WTC11 (cell line): ENCODE measurements at regions not wholly inside any gene's neighbourhood (a gene's known extent, or its start where the extent isn't known, plus 50 kb on each side); places are given as distances from the start of the nearest gene placed in this dataset.

ENCODE experiments used
- ATAC-seq: fragments of 200-7000 bp; cut with Tn5 transposase; 2 replicates; pipeline ENCODE4 v1.10.0; 2021; ENCODE audit warnings: mild to moderate bottlenecking, moderate library complexity
- CTCF ChIA-PET: fragments of 300-600 bp; sonication (Branson Sonifier 250); formaldehyde crosslinking; loops from one replicate; lab custom pipeline; 2021; ENCODE audit warnings: antibody characterized with exemption; lab: Charles Lee
- POLR2A ChIA-PET: fragments of 350-600 bp; sonication (Branson Sonifier 250); formaldehyde crosslinking; loops from one replicate; lab custom pipeline; 2021; ENCODE audit warnings: antibody characterized with exemption; lab: Charles Lee
- DNase-seq: peaks from one replicate; pipeline ENCODE4 v3.0.0; 2021; ENCODE audit warnings: low spot score
- H3K27ac Mint-ChIP-seq: 2 replicates; pipeline ENCODE4 v1.8.0; 2021; ENCODE audit warnings: mixed read lengths
- H3K27me3 Mint-ChIP-seq: 2 replicates; pipeline ENCODE4 v1.8.0; 2021; ENCODE audit warnings: low read depth, mild to moderate bottlenecking, moderate library complexity, mixed read lengths
- H3K36me3 Mint-ChIP-seq: 2 replicates; pipeline ENCODE4 v1.8.0; 2021; ENCODE audit warnings: mixed read lengths
- H3K4me1 Mint-ChIP-seq: 2 replicates; pipeline ENCODE4 v1.8.0; 2022; ENCODE audit warnings: mixed read lengths
- H3K4me3 Mint-ChIP-seq: 2 replicates; pipeline ENCODE4 v1.8.0; 2021; ENCODE audit warnings: mild to moderate bottlenecking, moderate library complexity, mixed read lengths
- H3K9me3 Mint-ChIP-seq: 2 replicates; pipeline ENCODE4 v1.8.0; 2021; ENCODE audit warnings: mixed read lengths
- AFF4 ChIP-seq: sonication (generic); formaldehyde crosslinking; IDR thresholded peaks from 2 replicates; pipeline ENCODE4 v1.8.1; 2023; ENCODE audit warnings: mild to moderate bottlenecking, missing genetic modification reagents, borderline replicate concordance
- CBFB ChIP-seq: sonication (generic); formaldehyde crosslinking; IDR thresholded peaks from 2 replicates; pipeline ENCODE4 v1.8.1; 2022; ENCODE audit warnings: mild to moderate bottlenecking, low read depth, missing genetic modification reagents
- HMGA2 ChIP-seq: fragments of 250-450 bp; sonication (Bioruptor Pico); IDR thresholded peaks from 2 replicates; pipeline ENCODE4 v1.4.0; 2021; ENCODE audit warnings: mild to moderate bottlenecking, moderate library complexity
- IRF1 ChIP-seq: sonication (generic); formaldehyde crosslinking; IDR thresholded peaks from 2 replicates; pipeline ENCODE4 v1.8.0; 2023; ENCODE audit warnings: missing genetic modification reagents
- MAX ChIP-seq: sonication (generic); formaldehyde crosslinking; IDR thresholded peaks from 2 replicates; pipeline ENCODE4 v1.8.0; 2022; ENCODE audit warnings: mild to moderate bottlenecking, missing genetic modification reagents
- MLX ChIP-seq: sonication (generic); formaldehyde crosslinking; IDR thresholded peaks from 2 replicates; pipeline ENCODE4 v1.8.1; 2023; ENCODE audit warnings: mild to moderate bottlenecking, missing genetic modification reagents, moderate library complexity
- NFE2L1 ChIP-seq: sonication (generic); formaldehyde crosslinking; IDR thresholded peaks from 2 replicates; pipeline ENCODE4 v1.8.1; 2023; ENCODE audit warnings: missing genetic modification reagents
- PRDM15 ChIP-seq: sonication (generic); formaldehyde crosslinking; IDR thresholded peaks from 2 replicates; pipeline ENCODE4 v1.8.0; 2022; ENCODE audit warnings: missing genetic modification reagents
- PRRX2 ChIP-seq: fragments of 250-450 bp; sonication (Bioruptor Pico); IDR thresholded peaks from 2 replicates; pipeline ENCODE4 v1.8.0; 2021; ENCODE audit warnings: mild to moderate bottlenecking
- ZBTB21 ChIP-seq: sonication (generic); formaldehyde crosslinking; IDR thresholded peaks from 2 replicates; pipeline ENCODE4 v1.8.1; 2023; ENCODE audit warnings: mild to moderate bottlenecking, missing genetic modification reagents, borderline replicate concordance
- ZMAT4 ChIP-seq: fragments of 250-450 bp; sonication (Bioruptor Pico); IDR thresholded peaks from 2 replicates; pipeline ENCODE4 v1.9.0; 2021; ENCODE audit warnings: mild to moderate bottlenecking
- ZNF263 ChIP-seq: sonication (generic); formaldehyde crosslinking; IDR thresholded peaks from 2 replicates; pipeline ENCODE4 v1.8.1; 2022; ENCODE audit warnings: low read depth, mild to moderate bottlenecking, moderate library complexity, missing genetic modification reagents
- ZNF396 ChIP-seq: fragments of 250-450 bp; sonication (Bioruptor Pico); IDR thresholded peaks from 2 replicates; pipeline ENCODE4 v1.8.0; 2021; ENCODE audit warnings: mild to moderate bottlenecking, moderate library complexity, borderline replicate concordance

- CTCF ChIA-PET = interaction anchor here (1.9 to 4.5 kb wide), 3 partner anchors 14 to 19 kb away, joined by 9 to 22 read pairs (median 12); no protein-coding TSS in a partner anchor
- TF ChIP-seq CBFB (CRISPR knock-in tag) (no peak), MLX (CRISPR knock-in tag) (no peak), ZMAT4 (CRISPR knock-in tag) (no peak), NFE2L1 (no peak), ZBTB21 (CRISPR knock-in tag) (no peak), ZNF263 (CRISPR knock-in tag) (no peak), ZNF396 (CRISPR knock-in tag) (no peak)
- no peak overlapping the region for H3K4me3 Mint-ChIP-seq
- no peak overlapping the region for H3K27ac Mint-ChIP-seq
- no peak for DNase-seq
- no peaks in the 10 kb centered on the region for H3K9me3 Mint-ChIP-seq
- no peak for ATAC-seq
- H3K36me3 Mint-ChIP-seq = no peaks in the 10 kb centered on the region
- H3K4me1 Mint-ChIP-seq = peaks cover 14% of the 10 kb centered on the region
- H3K27me3 Mint-ChIP-seq = no peaks in the 10 kb centered on the region; the same call in 1 of the 2 replicates
- POLR2A ChIA-PET = no interaction called here
Observed at GRCh38 chr1:36595349-36595748, 112.6 kb upstream of the CSF3R start.

GRCh38 chr1:36594023-36594422, 111.3 kb upstream of the CSF3R start:
- H3K27ac Mint-ChIP-seq = no peak overlapping the region
- no peak for TF ChIP-seq AFF4 (CRISPR knock-in tag)
- TF ChIP-seq PRRX2 (CRISPR knock-in tag) = no peak
- TF ChIP-seq HMGA2 (CRISPR knock-in tag) = no peak
- no peak for TF ChIP-seq IRF1
- TF ChIP-seq MAX (CRISPR knock-in tag) = no peak
- no peak for TF ChIP-seq PRDM15 (CRISPR knock-in tag)
- TF ChIP-seq, all 79 proteins: peak for 0
- DNase-seq (no peak), ATAC-seq (no peak)
- H3K36me3 Mint-ChIP-seq = no peaks in the 10 kb centered on the region
- ChIA-PET POLR2A (no interaction called here), CTCF (interaction anchor here (0.7 to 3.5 kb wide), 5 partner anchors 13 to 77 kb away, joined by 3 to 15 read pairs (median 3); no protein-coding TSS in a partner anchor)
- no peaks in the 10 kb centered on the region for H3K9me3 Mint-ChIP-seq
- no peaks in the 10 kb centered on the region; the same call in 1 of the 2 replicates for H3K27me3 Mint-ChIP-seq
- peaks cover 19% of the 10 kb centered on the region for H3K4me1 Mint-ChIP-seq
- no peak overlapping the region for H3K4me3 Mint-ChIP-seq
